GM18858 (cell line): ENCODE measurements at regions not wholly inside any gene's neighbourhood (a gene's known extent, or its start where the extent isn't known, plus 50 kb on each side); places are given as distances from the start of the nearest gene placed in this dataset.

Source experiments
- ATAC-seq: cut with Tn5 transposase; IDR thresholded peaks from one replicate; pipeline ENCODE4 v1.9.1; 2021; ENCODE audit not compliant: unreplicated experiment

GRCh38 chr5:159385536-159385935 lies 55.2 kb upstream of the IL12B start:
- no peak for ATAC-seq

GRCh38 chr5:159386028-159386711 lies 55.9 kb upstream of the IL12B start:
- no peak for ATAC-seq

- ATAC-seq = no peak
These were observed 62.6 kb upstream of the IL12B start for GRCh38 chr5:159392871-159393270.

- ATAC-seq = no peak
These were observed 63.6 kb upstream of the IL12B start for GRCh38 chr5:159393854-159394274.

GRCh38 chr5:159395202-159395601 lies 64.9 kb upstream of the IL12B start:
- no peak for ATAC-seq

- no peak for ATAC-seq
These were observed 68.6 kb upstream of the IL12B start for GRCh38 chr5:159398936-159399335.

GRCh38 chr5:159400476-159400875 lies 70.2 kb upstream of the IL12B start:
- ATAC-seq = no peak

GRCh38 chr5:159402311-159402710 lies 72.0 kb upstream of the IL12B start:
- ATAC-seq = no peak

GRCh38 chr5:159402856-159403255 lies 72.6 kb upstream of the IL12B start:
- no peak for ATAC-seq

- no peak for ATAC-seq
These were observed 73.8 kb upstream of the IL12B start for GRCh38 chr5:159403906-159404681.

GRCh38 chr5:159405611-159406031 lies 75.3 kb upstream of the IL12B start:
- ATAC-seq = peak; percentile 50

- no peak for ATAC-seq
These were observed 76.3 kb upstream of the IL12B start for GRCh38 chr5:159406571-159406970.

GRCh38 chr5:159409801-159410200 lies 79.5 kb upstream of the IL12B start:
- peak; percentile 57 for ATAC-seq

GRCh38 chr5:159410480-159410879 lies 80.2 kb upstream of the IL12B start:
- ATAC-seq = no peak

- no peak for ATAC-seq
These were observed 80.8 kb upstream of the IL12B start for GRCh38 chr5:159411115-159411514.

GRCh38 chr5:159412284-159413046 lies 82.2 kb upstream of the IL12B start:
- peak; percentile 53 for ATAC-seq

GRCh38 chr5:159414021-159414420 lies 83.7 kb upstream of the IL12B start:
- no peak for ATAC-seq

- ATAC-seq = no peak
These were observed 85.1 kb upstream of the IL12B start for GRCh38 chr5:159415301-159415937.

- no peak for ATAC-seq
These were observed 86.2 kb upstream of the IL12B start for GRCh38 chr5:159416438-159416837.

GRCh38 chr5:159417170-159417569 lies 86.9 kb upstream of the IL12B start:
- no peak for ATAC-seq

GRCh38 chr5:159419576-159419975 lies 89.3 kb upstream of the IL12B start:
- no peak for ATAC-seq
